Activated naive CD4-positive, alpha-beta T cell (primary cell): ENCODE measurements at regions not wholly inside any gene's neighbourhood (a gene's known extent, or its start where the extent isn't known, plus 50 kb on each side); places are given as distances from the start of the nearest gene placed in this dataset.
"Not testable (repeated sequence)": the region's sequence is repeated elsewhere in the genome, so short reads cannot be mapped to it uniquely, and the experiment has no call there.

Experiments used
- DNase-seq, 4 experiments: peaks; one replicate each; lab custom pipeline; 2025; lab: John Stamatoyannopoulos, UW

DNA sequence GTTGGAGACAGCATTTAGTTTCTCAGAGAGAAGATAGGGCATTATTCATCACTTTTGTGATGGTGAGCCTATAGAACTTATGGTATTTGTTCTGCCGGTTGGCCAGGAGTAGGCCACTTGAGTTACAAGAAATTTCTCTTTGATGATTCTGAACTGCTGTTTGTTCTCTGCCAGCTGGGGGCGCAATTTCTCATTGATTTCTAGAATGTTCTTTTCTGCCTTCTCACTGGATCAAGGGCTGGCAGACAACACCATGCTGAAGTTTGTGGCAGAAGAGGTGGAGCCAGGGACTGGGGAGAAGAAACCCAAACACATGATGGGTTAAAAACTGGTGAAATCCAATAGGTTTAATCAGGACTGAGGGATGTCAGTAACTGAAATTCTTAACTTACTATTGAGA is 360.6 kb downstream of the FAM72C start:
- no peak for DNase-seq

DNA sequence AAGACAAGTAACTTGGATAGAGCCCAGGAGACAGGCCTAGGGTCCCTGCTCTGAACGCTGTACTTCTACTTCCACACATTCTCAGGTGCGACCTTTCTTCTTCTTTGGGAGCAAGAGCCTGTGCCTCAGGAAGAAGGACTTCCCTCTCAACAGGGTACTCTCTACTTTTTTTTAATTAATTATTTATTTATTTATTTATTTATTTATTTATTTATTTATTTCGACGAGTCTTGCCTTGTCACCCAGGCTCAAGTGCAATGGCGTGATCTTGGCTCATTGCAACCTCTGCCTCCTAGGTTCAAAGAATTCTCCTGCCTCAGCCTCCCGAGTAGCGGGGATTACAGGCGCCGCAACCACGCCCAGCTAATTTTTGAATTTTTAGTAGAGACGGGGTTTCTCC is 361.6 kb downstream of the FAM72C start:
- no peak for DNase-seq

DNA sequence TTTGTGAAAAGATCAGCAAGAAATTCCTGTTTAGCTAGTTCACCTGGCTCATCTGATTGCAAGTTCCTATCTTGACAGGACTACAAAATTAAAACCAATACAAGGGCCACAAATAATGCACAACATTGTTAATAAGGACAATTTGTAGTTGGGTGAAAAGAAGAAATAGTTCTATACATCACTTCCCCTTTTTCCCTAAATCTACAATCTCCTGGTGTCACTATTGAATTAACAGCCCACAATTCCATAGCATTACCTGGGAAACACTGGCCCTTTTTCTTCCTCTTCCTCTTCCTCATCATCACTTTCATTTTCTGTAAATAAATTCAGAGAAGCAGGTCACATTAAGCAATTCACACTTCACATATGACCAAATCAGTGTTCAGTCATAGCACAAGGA is 366.9 kb downstream of the FAM72C start:
- DNase-seq: no peak

DNA sequence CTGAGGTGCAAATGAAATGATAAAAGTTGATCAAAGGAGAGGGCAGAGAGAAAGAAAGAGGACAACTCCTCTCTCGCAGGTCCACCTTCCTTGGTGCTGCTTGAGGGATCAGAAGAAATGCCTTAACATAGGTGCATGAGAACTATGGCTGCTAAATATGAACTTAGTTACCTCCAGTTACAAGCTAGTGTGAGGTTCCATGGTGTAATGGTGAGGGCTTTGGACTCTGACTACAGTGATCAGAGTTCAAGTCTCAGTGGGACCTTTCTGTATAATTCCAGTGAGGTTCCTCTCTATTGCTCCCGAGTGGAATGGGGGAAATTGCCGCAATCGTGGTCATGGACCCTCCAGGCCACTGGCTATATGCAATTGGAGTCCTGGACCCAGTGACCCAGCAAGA is 387.3 kb downstream of the FAM72C start:
- DNase-seq: no peak

DNA sequence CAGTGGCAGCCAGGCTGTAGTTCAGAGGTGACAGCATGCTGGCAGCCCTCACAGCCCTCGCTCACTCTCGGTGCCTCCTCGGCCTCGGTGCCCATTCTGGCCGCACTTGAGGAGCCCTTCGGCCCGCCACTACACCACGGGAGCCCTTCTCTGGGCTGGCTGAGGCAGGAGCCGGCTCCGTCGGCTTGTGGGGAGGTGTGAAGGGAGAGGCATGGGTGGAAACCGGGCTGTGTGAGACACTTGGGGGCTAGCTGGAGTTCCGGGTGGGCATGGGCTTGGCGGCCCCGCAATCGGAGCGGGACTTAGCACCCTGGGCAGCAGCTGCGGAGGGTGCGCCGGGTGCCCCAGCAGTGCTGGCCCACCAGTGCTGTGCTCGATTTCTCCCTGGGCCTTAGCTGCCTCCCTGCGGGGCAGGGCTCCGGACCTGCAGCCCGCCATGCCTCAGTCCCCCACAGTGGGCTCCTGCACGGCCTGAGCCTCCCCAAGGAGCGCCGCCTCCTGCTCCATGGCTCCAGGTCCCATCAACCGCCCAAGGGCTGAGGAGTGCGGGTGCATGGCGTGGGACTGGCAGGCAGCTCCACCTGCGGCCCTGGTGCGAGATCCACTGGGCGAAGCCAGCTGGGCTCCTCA is 396.8 kb downstream of the FAM72C start:
- no peak for DNase-seq

DNA sequence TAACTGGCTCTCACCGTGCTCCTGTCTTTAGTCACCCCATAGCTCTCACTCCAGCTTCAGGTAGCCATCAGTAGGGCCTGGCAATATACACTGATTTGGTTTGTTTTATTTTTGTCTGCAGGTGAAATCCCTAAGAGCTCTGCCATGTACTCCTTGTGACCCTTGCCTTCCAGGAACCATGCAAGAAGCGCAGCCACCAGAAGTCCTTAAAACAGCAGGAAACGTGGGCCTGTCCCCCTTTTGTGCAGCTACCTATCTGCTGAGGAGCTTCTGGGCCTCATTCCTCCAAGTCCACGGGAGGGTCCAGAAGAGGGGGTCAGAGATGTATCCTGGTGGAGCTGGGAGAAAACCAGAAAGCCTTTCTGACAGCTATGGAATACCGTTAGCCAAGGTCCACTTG is 399.1 kb downstream of the FAM72C start:
- DNase-seq: not testable (repeated sequence)

DNA sequence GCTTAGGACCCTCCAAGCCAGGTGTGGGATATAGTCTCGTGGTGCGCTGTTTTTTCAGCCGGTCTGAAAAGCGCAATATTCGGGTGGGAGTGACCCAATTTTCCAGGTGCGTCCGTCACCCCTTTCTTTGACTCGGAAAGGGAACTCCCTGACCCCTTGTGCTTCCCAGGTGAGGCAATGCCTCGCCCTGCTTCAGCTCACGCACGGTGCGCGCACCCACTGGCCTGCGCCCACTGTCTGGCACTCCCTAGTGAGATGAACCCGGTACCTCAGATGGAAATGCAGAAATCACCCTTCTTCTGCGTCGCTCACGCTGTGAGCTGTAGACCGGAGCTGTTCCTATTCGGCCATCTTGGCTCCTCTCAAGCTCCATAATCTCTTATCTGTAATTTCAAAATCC is 408.0 kb downstream of the FAM72C start:
- not testable (repeated sequence) for DNase-seq

DNA sequence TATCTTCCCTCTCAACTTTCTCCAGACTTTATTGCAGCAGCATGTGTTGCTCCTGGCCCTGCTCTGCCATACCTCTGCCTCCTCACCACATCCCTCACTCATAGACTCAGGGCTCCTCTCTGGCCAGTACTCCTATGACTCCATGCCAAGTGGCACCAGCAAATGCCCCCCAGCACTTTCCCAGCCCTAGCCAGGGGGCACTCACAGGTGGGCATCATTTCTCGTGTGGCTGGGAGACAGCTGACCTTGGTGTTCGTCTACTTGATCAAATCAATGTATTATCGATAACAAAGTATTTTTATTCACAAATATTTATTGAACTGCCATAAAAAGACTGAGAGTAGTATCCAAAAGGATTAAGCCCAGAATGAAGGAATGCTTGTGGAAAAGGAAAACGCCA is 418.2 kb downstream of the FAM72C start:
- no peak for DNase-seq

DNA sequence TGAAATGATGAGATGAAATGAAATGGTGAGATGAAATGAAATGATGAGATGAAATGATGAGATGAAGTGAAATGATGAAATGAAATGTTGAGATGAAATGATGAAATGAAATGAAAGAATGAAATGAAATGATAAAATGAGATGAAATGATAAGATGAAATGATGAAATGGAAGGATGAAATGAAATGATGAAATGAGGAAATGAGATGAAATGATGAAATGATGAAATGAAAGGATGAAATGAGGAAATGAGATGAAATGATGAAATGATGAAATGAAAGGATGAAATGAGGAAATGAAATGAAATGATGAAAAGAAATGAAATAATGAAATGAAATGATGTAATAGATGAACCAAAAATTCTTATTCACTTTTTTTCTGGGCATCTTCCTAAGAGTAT is 467.1 kb downstream of the FAM72C start:
- not testable (repeated sequence) for DNase-seq

DNA sequence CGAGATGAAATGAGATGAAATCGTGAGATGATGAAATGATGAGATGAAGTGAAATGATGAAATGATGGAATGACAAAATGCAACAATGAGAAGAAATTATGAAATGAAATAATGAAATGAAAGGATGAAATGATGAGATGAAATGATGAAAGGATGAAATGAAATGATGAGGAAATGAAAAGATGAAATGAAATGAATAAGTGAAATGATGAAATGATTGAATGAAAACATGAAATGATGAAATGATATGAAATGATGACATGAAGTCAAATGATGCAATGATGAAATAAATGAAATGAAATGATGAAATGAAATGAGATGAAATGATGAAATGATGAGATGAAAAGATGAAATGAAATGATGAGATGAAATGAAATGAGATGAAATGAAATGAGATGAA is 467.7 kb downstream of the FAM72C start:
- not testable (repeated sequence) for DNase-seq

DNA sequence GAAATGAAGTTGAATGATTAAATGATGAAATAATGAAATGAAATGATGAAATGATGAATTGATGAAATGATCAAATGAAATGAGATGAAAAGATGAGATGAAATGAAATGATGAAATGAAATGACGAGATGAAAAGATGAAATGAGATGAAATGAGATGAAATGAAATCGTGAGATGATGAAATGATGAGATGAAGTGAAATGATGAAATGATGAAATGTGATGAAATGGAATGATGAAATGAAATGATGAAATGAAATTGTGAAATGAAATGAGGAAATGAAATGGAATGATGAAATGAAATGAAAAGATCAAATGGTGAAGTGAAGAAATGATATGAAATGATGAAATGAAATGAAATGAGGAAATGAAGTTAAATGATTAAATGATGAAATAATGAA is 468.7 kb downstream of the FAM72C start:
- not testable (repeated sequence) for DNase-seq

DNA sequence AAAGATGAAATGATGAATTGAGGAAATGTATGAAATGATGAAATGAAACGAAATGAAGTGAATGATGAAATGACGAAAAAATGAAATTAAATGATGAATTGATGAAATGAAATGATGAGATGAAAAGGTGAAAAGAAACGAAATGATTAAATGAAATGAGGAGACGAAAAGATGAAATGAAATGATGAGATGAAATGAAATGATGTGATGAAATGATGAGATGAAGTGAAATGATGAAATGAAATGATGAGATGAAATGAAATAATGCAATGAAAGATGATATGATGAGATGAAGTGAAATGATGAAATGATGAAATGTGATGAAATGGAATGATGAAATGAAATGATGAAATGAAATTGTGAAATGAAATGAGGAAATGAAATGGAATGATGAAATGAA is 469.7 kb downstream of the FAM72C start:
- DNase-seq: not testable (repeated sequence)

DNA sequence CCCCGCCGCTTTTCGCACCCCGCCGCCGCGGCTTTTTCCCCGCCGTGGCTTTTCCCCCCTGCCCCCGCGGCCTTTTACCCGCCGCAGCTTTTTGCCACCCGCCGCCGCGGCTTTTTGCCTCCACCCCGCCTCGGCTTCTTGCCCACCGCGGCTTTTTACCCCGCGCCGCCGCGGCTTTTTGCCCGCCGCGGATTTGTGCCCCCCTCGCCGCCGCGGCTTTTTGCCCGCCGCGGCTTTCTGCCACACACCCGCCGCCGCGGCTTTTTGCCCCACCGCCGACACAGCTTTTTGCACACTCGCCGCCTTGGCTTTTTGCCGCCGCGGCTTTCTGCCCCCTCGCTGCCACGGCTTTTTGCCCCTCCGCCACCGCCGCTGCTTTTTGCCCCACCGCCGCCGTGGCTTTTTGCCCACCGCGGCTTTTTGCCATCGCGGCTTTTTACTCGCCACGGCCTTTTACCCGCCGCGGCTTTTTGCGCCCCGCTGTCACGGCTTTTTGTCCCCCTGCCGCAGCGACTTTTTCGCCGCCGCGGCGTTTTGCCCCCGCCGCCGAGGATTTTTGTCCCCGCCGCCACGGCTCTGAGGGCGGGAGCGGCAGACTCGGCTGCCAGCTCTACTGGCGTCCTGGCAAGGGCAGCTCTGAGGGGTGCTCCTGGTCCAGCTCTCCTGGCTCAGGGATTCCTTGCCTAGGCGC is 473.6 kb downstream of the FAM72C start:
- not testable (repeated sequence) for DNase-seq

DNA sequence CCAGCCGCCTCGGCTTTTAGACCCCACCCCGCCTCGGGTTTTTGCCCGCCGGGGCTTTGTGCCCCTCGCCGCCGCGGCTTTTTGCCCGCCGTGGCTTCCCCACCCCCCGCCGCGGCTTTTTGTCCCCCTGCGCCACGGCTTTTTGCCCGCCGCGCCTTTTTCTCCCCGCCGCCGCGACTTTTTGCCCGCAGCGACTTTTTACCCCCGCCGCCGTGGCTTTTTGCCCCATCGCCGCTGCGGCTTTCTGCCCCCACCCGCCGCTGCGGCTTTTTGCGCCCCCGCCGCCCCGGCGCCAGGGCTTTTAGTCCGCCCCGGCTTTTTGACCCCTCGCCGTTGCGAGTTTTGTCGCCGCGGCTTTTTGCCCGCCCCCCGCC is 474.4 kb downstream of the FAM72C start:
- DNase-seq: no peak

DNA sequence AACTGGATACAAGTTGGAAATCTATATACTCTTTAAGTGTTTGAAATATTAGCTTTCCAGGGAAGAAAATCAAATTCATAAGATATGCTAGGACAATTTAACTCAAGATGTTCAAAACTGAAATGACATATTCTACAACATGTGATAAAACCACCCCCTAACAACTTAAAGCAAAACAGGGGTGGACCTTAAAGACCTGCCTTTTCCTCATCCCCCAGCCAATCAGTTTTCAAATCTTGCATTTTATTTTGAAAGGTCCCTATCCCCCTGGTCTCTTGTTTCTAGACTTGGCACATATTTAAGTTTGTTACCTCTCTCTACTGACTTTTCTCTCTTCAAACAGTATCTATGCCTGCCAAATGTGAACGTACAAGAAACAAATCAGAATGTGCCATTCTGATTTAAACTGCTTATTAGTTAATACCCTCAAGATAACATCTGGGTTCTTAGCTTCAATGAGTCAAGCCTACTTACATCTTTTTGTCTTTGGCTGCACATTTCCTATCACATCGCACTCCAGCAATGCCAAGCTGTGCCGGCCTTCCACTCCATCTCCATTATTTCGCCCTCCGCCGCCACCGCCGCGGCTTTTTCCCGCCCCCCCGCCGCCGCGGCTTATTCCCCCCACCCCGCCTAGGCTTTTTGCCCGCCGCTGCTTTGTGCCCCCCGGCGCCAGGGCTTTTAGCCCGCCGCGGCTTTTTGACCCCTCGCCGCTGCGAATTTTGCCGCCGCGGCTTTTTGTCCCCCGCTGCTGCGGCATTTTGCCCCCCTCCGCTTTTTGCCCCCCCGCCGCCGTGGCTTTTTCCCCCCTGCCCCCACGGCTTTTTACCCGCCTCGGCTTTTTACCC is 475.0 kb downstream of the FAM72C start:
- DNase-seq: not testable (repeated sequence)
